ENCODE measurements at regions not wholly inside any gene's neighbourhood (a gene's known extent, or its start where the extent isn't known, plus 50 kb on each side); places are given as distances from the start of the nearest gene placed in this dataset.

- Histone ChIP-seq H3K79me2 (replicated peaks; ENCODE audit: insufficient read depth) (no peaks in the 10 kb centered on the region), H3K36me3 (ENCODE audit: insufficient read depth) (no peaks in the 10 kb centered on the region; the same call in 1 of the 2 replicates), H3K27me3 (ENCODE audit: insufficient read depth) (no peaks in the 10 kb centered on the region), H3F3A (replicated peaks; ENCODE audit: low read depth) (no peaks in the 10 kb centered on the region), H2AFZ (no peak overlapping the region), H3K4me1 (ENCODE audit: insufficient read depth) (peaks cover 9% of the 10 kb centered on the region), H3K4me2 (no peak overlapping the region), H3K9me2 (ENCODE audit: insufficient read depth) (no peaks in the 10 kb centered on the region), H3K27ac (ENCODE audit: low read depth) (no peak overlapping the region), H4K20me1 (replicated peaks; ENCODE audit: insufficient read depth) (no peaks in the 10 kb centered on the region), H3K4me3 (no peak overlapping the region)
- Mint-ChIP-seq H3K4me1 (peaks cover 29% of the 10 kb centered on the region), H3K27ac (no peak overlapping the region), H3K36me3 (ENCODE audit: low read depth) (no peaks in the 10 kb centered on the region), H3K27me3 (ENCODE audit: insufficient read depth, low read depth, poor library complexity) (peaks cover 3% of the 10 kb centered on the region), H3K9me3 (no peaks in the 10 kb centered on the region), H3K4me3 (no peak overlapping the region)
- TF ChIP-seq, protein P1, sequence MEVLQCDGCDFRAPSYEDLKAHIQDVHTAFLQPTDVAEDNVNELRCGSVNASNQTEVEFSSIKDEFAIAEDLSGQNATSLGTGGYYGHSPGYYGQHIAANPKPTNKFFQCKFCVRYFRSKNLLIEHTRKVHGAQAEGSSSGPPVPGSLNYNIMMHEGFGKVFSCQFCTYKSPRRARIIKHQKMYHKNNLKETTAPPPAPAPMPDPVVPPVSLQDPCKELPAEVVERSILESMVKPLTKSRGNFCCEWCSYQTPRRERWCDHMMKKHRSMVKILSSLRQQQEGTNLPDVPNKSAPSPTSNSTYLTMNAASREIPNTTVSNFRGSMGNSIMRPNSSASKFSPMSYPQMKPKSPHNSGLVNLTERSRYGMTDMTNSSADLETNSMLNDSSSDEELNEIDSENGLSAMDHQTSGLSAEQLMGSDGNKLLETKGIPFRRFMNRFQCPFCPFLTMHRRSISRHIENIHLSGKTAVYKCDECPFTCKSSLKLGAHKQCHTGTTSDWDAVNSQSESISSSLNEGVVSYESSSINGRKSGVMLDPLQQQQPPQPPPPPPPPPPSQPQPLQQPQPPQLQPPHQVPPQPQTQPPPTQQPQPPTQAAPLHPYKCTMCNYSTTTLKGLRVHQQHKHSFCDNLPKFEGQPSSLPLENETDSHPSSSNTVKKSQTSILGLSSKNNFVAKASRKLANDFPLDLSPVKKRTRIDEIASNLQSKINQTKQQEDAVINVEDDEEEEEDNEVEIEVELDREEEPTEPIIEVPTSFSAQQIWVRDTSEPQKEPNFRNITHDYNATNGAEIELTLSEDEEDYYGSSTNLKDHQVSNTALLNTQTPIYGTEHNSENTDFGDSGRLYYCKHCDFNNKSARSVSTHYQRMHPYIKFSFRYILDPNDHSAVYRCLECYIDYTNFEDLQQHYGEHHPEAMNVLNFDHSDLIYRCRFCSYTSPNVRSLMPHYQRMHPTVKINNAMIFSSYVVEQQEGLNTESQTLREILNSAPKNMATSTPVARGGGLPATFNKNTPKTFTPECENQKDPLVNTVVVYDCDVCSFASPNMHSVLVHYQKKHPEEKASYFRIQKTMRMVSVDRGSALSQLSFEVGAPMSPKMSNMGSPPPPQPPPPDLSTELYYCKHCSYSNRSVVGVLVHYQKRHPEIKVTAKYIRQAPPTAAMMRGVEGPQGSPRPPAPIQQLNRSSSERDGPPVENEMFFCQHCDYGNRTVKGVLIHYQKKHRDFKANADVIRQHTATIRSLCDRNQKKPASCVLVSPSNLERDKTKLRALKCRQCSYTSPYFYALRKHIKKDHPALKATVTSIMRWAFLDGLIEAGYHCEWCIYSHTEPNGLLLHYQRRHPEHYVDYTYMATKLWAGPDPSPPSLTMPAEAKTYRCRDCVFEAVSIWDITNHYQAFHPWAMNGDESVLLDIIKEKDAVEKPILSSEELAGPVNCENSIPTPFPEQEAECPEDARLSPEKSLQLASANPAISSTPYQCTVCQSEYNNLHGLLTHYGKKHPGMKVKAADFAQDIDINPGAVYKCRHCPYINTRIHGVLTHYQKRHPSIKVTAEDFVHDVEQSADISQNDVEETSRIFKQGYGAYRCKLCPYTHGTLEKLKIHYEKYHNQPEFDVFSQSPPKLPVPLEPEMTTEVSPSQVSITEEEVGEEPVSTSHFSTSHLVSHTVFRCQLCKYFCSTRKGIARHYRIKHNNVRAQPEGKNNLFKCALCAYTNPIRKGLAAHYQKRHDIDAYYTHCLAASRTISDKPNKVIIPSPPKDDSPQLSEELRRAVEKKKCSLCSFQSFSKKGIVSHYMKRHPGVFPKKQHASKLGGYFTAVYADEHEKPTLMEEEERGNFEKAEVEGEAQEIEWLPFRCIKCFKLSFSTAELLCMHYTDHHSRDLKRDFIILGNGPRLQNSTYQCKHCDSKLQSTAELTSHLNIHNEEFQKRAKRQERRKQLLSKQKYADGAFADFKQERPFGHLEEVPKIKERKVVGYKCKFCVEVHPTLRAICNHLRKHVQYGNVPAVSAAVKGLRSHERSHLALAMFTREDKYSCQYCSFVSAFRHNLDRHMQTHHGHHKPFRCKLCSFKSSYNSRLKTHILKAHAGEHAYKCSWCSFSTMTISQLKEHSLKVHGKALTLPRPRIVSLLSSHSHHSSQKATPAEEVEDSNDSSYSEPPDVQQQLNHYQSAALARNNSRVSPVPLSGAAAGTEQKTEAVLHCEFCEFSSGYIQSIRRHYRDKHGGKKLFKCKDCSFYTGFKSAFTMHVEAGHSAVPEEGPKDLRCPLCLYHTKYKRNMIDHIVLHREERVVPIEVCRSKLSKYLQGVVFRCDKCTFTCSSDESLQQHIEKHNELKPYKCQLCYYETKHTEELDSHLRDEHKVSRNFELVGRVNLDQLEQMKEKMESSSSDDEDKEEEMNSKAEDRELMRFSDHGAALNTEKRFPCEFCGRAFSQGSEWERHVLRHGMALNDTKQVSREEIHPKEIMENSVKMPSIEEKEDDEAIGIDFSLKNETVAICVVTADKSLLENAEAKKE (CRISPR knock-in tag; IDR thresholded peaks at IDR 0.05), result no peak
- no peak for TF ChIP-seq ZNF331 (CRISPR knock-in tag; IDR thresholded peaks at IDR 0.05; ENCODE audit: low read depth)
- TF ChIP-seq STAT1 (IDR thresholded peaks at IDR 0.05; ENCODE audit: unreplicated experiment), result no peak
- no peak for TF ChIP-seq ZNF114 (CRISPR knock-in tag; IDR thresholded peaks at IDR 0.05)
- TF ChIP-seq JUNB (IDR thresholded peaks at IDR 0.05; ENCODE audit: unreplicated experiment), result no peak
- TF ChIP-seq CREB1 (CRISPR knock-in tag; IDR thresholded peaks at IDR 0.05; ENCODE audit: low read depth), result no peak
- TF ChIP-seq, protein P2, sequence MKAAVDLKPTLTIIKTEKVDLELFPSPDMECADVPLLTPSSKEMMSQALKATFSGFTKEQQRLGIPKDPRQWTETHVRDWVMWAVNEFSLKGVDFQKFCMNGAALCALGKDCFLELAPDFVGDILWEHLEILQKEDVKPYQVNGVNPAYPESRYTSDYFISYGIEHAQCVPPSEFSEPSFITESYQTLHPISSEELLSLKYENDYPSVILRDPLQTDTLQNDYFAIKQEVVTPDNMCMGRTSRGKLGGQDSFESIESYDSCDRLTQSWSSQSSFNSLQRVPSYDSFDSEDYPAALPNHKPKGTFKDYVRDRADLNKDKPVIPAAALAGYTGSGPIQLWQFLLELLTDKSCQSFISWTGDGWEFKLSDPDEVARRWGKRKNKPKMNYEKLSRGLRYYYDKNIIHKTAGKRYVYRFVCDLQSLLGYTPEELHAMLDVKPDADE (IDR thresholded peaks at IDR 0.05), result no peak
- no peak for TF ChIP-seq NANOG (IDR thresholded peaks at IDR 0.05; ENCODE audit: borderline replicate concordance)
- ATAC-seq (no peak), DNase-seq (ENCODE audit: low spot score) (no peak)
Measured at GRCh38 chr16:6048017-6048416, 950.4 kb upstream of the EEF2KMT start.
